Left ventricle myocardium inferior (tissue), 1 donor: ENCODE measurements at regions not wholly inside any gene's neighbourhood (a gene's known extent, or its start where the extent isn't known, plus 50 kb on each side); places are given as distances from the start of the nearest gene placed in this dataset.

ENCODE experiments used
- DNase-seq: peaks from one replicate; pipeline ENCODE4 v3.0.0-alpha.2; 2020
- H3K27ac ChIP-seq: fragments of 200-600 bp; replicated peaks from 2 replicates; pipeline ENCODE4 v1.8.0; 2021
- H3K27me3 ChIP-seq: fragments of 200-600 bp; 2 replicates; pipeline ENCODE4 v1.8.0; 2021; ENCODE audit warnings: low read depth
- H3K36me3 ChIP-seq: fragments of 200-600 bp; 2 replicates; pipeline ENCODE4 v1.8.0; 2021
- H3K4me1 ChIP-seq: fragments of 200-600 bp; 2 replicates; pipeline ENCODE4 v1.8.0; 2021
- H3K4me3 ChIP-seq: fragments of 200-600 bp; 2 replicates; pipeline ENCODE4 v1.8.0; 2021; ENCODE audit warnings: mild to moderate bottlenecking, moderate library complexity
- H3K9me3 ChIP-seq: fragments of 200-600 bp; replicated peaks from 2 replicates; pipeline ENCODE4 v1.8.0; 2021
- CTCF ChIP-seq: fragments of 200-600 bp; IDR thresholded peaks from 2 replicates; pipeline ENCODE4 v1.8.0; 2021; ENCODE audit warnings: antibody characterized with exemption, mild to moderate bottlenecking, borderline replicate concordance
- intact Hi-C: fragments of 100-400 bp; cut with micrococcal nuclease; formaldehyde crosslinking; loops from one replicate; pipeline ENCODE4 v1.11.0; 2022
- donor health status: DM: no; HTN: yes; CAD: no; lungs with severe emphysema.

GRCh38 chr9:106623558-106623957 is 239.4 kb upstream of the ZNF462 start:
- no peak for DNase-seq
- Histone ChIP-seq H3K36me3 (no peaks in the 10 kb centered on the region), H3K27ac (no peak overlapping the region), H3K27me3 (no peaks in the 10 kb centered on the region), H3K9me3 (no peaks in the 10 kb centered on the region), H3K4me1 (peaks cover 21% of the 10 kb centered on the region), H3K4me3 (no peak overlapping the region)
- intact Hi-C loops = no loop called here
- no peak for TF ChIP-seq CTCF

- intact Hi-C loops = no loop called here
- H3K27ac ChIP-seq = no peak overlapping the region
- H3K27me3 ChIP-seq = no peaks in the 10 kb centered on the region
- H3K4me3 ChIP-seq = no peak overlapping the region
- H3K4me1 ChIP-seq = peaks cover 21% of the 10 kb centered on the region
- TF ChIP-seq CTCF = no peak
- H3K36me3 ChIP-seq = no peaks in the 10 kb centered on the region
- H3K9me3 ChIP-seq = no peaks in the 10 kb centered on the region
- DNase-seq = no peak
Measured at GRCh38 chr9:106625259-106625789, 237.6 kb upstream of the ZNF462 start.

DNA sequence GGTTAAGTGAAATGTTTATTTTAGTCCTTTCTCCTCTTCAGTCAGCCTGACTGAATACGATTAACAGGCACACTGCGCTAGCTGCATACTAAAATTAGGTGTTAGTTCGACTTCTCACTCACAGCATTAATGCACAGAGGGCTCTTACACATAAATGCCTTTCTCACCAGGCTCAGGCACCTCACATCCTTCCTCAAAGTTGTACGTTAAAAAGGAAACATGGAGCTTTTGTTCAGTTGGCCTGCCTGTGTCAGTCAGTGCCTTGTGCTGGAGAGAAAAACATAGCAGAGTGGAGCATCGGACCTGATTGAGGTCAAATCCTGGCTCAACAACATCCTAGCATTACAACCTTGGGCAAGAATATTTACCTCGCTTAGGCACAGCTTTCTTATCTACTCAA is 236.0 kb upstream of the ZNF462 start:
- Histone ChIP-seq H3K4me3 (no peak overlapping the region), H3K27me3 (no peaks in the 10 kb centered on the region), H3K4me1 (peaks cover 21% of the 10 kb centered on the region), H3K27ac (no peak overlapping the region), H3K9me3 (no peaks in the 10 kb centered on the region), H3K36me3 (no peaks in the 10 kb centered on the region)
- intact Hi-C loops = no loop called here
- TF ChIP-seq CTCF = no peak
- DNase-seq = no peak

DNA sequence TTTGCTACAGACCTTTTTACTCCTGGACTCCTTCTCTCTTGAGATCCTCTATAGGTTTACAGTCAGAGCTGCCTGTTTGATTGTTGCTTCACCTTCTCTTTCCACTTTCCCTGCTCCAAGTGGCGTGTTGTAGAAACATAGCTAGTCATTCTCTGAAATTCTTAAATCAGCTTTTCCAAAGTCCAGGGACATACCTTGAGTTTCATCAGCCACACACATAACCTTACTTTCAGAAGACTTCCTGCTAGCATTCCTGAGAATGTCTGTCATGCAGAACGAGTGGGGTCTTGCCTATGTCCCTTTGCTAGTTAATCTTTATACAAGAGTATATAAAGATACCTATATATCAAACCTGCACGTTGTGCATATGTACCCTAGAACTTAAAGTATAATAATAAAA is 230.3 kb upstream of the ZNF462 start:
- no peak for TF ChIP-seq CTCF
- intact Hi-C loops = no loop called here

GRCh38 chr9:106634183-106634582 is 228.8 kb upstream of the ZNF462 start:
- no peaks in the 10 kb centered on the region for H3K4me1 ChIP-seq
- H3K27me3 ChIP-seq = no peaks in the 10 kb centered on the region
- H3K36me3 ChIP-seq = no peaks in the 10 kb centered on the region
- H3K9me3 ChIP-seq = no peaks in the 10 kb centered on the region
- TF ChIP-seq CTCF = no peak
- H3K4me3 ChIP-seq = no peak overlapping the region
- H3K27ac ChIP-seq = no peak overlapping the region
- DNase-seq = no peak
- intact Hi-C loops = no loop called here

More for the DNA sequence above, 230.3 kb upstream of the ZNF462 start:
- H3K36me3 ChIP-seq = no peaks in the 10 kb centered on the region
- no peaks in the 10 kb centered on the region for H3K27me3 ChIP-seq
- H3K4me1 ChIP-seq = no peaks in the 10 kb centered on the region
- no peaks in the 10 kb centered on the region for H3K9me3 ChIP-seq
- H3K27ac ChIP-seq = no peak overlapping the region
- DNase-seq = no peak
- H3K4me3 ChIP-seq = no peak overlapping the region
